GM12891 (cell line): ENCODE measurements at regions not wholly inside any gene's neighbourhood (a gene's known extent, or its start where the extent isn't known, plus 50 kb on each side); places are given as distances from the start of the nearest gene placed in this dataset.

Source experiments
- PAX5 ChIP-seq: IDR thresholded peaks from 2 replicates; pipeline ENCODE4 v1.6.1; 2011; ENCODE audit warnings: low read length, moderate library complexity, mild to moderate bottlenecking; ENCODE audit not compliant: insufficient read depth, severe bottlenecking
- POLR2A ChIP-seq: IDR thresholded peaks from 2 replicates; pipeline ENCODE4 v1.6.1; 2011; ENCODE audit warnings: low read depth, low read length, control low read depth
- POLR2AphosphoS5 ChIP-seq: IDR thresholded peaks from 2 replicates; pipeline ENCODE4 v1.6.1; 2011; ENCODE audit warnings: low read depth, low read length, control low read depth
- POU2F2 ChIP-seq: IDR thresholded peaks from 2 replicates; pipeline ENCODE4 v1.6.1; 2011; ENCODE audit warnings: low read depth, mild to moderate bottlenecking, control low read depth, low read length, moderate library complexity
- SPI1 ChIP-seq: IDR thresholded peaks from 2 replicates; pipeline ENCODE4 v1.6.1; 2011; ENCODE audit warnings: low read depth, low read length, control low read depth
- TAF1 ChIP-seq: IDR thresholded peaks from 2 replicates; pipeline ENCODE4 v1.6.1; 2011; ENCODE audit warnings: low read depth, low read length, control low read depth

DNA sequence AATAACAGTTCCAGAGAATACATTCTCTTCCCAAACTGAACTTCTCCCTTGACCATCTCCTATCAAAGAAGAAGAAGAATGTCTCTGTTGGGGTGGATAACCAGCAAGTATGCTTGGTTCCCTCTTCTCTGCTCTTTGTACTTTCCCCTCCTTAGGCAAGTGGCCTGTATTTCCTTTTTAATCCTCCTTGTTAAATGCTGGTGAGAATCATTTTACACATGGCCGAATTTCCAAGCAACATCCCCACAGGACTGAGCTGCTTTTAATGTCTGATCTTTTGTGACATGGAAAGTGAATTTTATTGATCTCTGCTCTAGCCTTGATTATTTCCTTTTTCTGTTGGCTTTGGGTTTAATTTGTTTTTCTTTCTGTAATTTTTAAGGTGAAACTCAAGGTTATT is 336.7 kb downstream of the DUSP10 start:
- TF ChIP-seq POLR2A = no peak
- no peak for TF ChIP-seq PAX5
- no peak for TF ChIP-seq POLR2AphosphoS5
- TF ChIP-seq TAF1 = no peak
- no peak for TF ChIP-seq SPI1
- no peak for TF ChIP-seq POU2F2
